Stomach (tissue), 4 donors: ENCODE measurements at regions not wholly inside any gene's neighbourhood (a gene's known extent, or its start where the extent isn't known, plus 50 kb on each side); places are given as distances from the start of the nearest gene placed in this dataset.

Experiments used
- CTCF ChIP-seq, 7 experiments: fragments of 450-650 bp in 4 of 7; fragments of 200-600 bp in 3 of 7; sonication (generic) in 3 of 7; IDR thresholded peaks; one replicate each; pipeline ENCODE4 v1.5.1; 2016 to 2019; ENCODE audit warnings: antibody characterized with exemption in 7 of 7, control low read depth in 2 of 7, mild to moderate bottlenecking in 1 of 7
- EP300 ChIP-seq: sonication (generic); formaldehyde crosslinking; IDR thresholded peaks from one replicate; pipeline ENCODE4 v1.6.1; 2017; ENCODE audit warnings: antibody characterized with exemption
- POLR2AphosphoS5 ChIP-seq, 3 donors: sonication (generic); formaldehyde crosslinking; IDR thresholded peaks; one replicate each; pipeline ENCODE4 v1.6.1; 2016; ENCODE audit warnings: antibody characterized with exemption in 3 of 3

GRCh38 chr15:85874236-85874635 is 79.5 kb upstream of the KLHL25 start:
- TF ChIP-seq CTCF (IDR thresholded peaks at IDR 0.05) (no peak), POLR2AphosphoS5 (IDR thresholded peaks at IDR 0.05) (no peak), EP300 (no peak)
